Suprapubic skin (tissue), 4 donors: ENCODE measurements at regions not wholly inside any gene's neighbourhood (a gene's known extent, or its start where the extent isn't known, plus 50 kb on each side); places are given as distances from the start of the nearest gene placed in this dataset.

Experiments used
- CTCF ChIP-seq, 2 donors: fragments of 200-600 bp in 1 of 2; fragments of 450-650 bp in 1 of 2; sonication (generic) in 1 of 2; IDR thresholded peaks; one replicate each; pipeline ENCODE4 v1.5.1; 2016 to 2019; ENCODE audit warnings: antibody characterized with exemption in 2 of 2, mild to moderate bottlenecking in 1 of 2, moderate library complexity in 1 of 2
- POLR2A ChIP-seq, 2 donors: fragments of 450-650 bp; IDR thresholded peaks; one replicate each; pipeline ENCODE4 v1.6.1; 2017; ENCODE audit warnings: antibody characterized with exemption in 2 of 2, mild to moderate bottlenecking in 2 of 2, moderate library complexity in 2 of 2
- POLR2AphosphoS5 ChIP-seq, 3 donors: sonication (generic); formaldehyde crosslinking; IDR thresholded peaks; one replicate each; pipeline ENCODE4 v1.6.1; 2017; ENCODE audit warnings: antibody characterized with exemption in 3 of 3

GRCh38 chr12:39065455-39065854, 160.1 kb upstream of the CPNE8 start:
- no peak for TF ChIP-seq POLR2AphosphoS5 (IDR thresholded peaks at IDR 0.05)
- TF ChIP-seq CTCF (IDR thresholded peaks at IDR 0.05): no peak
- no peak for TF ChIP-seq POLR2A (IDR thresholded peaks at IDR 0.05)
